Bronchial epithelial cell (primary cell): ENCODE measurements at regions not wholly inside any gene's neighbourhood (a gene's known extent, or its start where the extent isn't known, plus 50 kb on each side); places are given as distances from the start of the nearest gene placed in this dataset.
A peak's percentile ranks its signal among the peaks of the same experiment; 100 is the strongest.

Source experiments
- DNase-seq: peaks from one replicate; pipeline ENCODE4 v3.0.0-alpha.2; 2010; ENCODE audit warnings: low read depth
- FAIRE-seq: peaks from 2 replicates; lab custom pipeline; 2011; peaks lifted over from hg19 to GRCh38; lab: Jason Lieb, UNC
- H3K27me3 ChIP-seq: 2 replicates; pipeline ENCODE4 v1.5.1; 2011; ENCODE audit warnings: low read length; ENCODE audit not compliant: control insufficient read depth, insufficient read depth
- H3K36me3 ChIP-seq: 2 replicates; pipeline ENCODE4 v1.5.1; 2011; ENCODE audit warnings: low read length; ENCODE audit not compliant: control insufficient read depth, insufficient read depth
- H3K4me3 ChIP-seq: 2 replicates; pipeline ENCODE4 v1.5.1; 2011; ENCODE audit warnings: mild to moderate bottlenecking, low read depth, low read length, control low read depth
- TF ChIP-seq, protein P1 (sequence below): IDR thresholded peaks from 2 replicates; pipeline ENCODE4 v1.5.1; 2011; ENCODE audit warnings: mild to moderate bottlenecking, moderate library complexity, low read length, control low read depth, inconsistent platforms; ENCODE audit not compliant: insufficient read depth, severe bottlenecking

DNA sequence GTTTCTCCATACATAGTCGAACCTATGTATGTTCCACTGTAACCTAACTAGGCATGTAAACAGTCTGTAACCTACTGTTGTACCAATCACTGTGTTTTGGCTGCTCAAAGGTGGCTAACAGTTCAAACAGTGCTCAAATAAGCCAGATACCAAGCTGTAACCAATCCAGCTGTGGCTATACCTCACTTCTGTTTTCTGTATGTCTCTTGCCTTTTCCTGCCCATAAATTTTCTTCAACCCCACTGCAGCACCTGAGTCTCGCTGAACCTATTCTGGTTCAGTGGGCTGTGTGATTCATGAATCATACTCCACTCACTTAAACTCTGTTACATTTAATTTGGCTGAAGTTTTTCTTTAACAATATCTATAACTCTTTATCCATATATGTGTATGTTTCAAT, 340.7 kb downstream of the LPIN1 start:
- Histone ChIP-seq H3K27me3 (no peaks in the 10 kb centered on the region), H3K4me3 (no peak overlapping the region), H3K36me3 (no peaks in the 10 kb centered on the region)
- DNase-seq (no peak), FAIRE-seq (no peak)
- TF ChIP-seq, protein P1, sequence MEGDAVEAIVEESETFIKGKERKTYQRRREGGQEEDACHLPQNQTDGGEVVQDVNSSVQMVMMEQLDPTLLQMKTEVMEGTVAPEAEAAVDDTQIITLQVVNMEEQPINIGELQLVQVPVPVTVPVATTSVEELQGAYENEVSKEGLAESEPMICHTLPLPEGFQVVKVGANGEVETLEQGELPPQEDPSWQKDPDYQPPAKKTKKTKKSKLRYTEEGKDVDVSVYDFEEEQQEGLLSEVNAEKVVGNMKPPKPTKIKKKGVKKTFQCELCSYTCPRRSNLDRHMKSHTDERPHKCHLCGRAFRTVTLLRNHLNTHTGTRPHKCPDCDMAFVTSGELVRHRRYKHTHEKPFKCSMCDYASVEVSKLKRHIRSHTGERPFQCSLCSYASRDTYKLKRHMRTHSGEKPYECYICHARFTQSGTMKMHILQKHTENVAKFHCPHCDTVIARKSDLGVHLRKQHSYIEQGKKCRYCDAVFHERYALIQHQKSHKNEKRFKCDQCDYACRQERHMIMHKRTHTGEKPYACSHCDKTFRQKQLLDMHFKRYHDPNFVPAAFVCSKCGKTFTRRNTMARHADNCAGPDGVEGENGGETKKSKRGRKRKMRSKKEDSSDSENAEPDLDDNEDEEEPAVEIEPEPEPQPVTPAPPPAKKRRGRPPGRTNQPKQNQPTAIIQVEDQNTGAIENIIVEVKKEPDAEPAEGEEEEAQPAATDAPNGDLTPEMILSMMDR: no peak

DNA sequence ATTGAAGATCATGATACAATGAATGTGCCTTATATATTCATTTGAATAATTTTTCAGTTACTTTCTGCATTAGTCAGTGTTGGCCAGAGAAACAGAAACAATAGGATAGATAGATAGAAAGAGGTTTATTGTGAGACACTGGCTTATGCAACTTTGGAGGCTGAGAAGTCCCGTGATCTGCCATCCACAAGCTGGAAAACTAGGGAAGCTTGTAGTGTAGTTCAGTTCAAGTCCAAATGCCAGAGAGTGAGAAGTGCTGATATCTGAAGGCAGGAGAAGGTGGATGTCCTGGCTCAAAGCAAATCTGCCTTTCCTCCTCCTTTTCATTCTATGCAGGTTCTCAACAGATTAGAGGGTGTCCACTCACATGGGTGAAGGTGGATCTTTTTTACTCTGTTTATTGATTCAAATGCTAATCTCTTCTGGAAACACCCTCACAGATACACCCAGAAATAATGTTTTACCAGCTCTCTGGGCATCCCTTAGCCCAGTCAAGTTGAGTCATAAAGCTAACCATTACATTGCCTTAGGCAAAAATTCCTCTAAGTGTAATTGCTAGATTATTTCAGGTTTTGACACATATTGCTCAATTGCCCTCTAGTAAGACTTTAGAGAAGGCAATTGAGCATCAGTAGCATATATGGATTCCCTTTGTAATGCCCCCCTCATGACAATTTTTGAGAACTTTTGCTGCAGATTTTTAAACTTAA, 341.4 kb downstream of the LPIN1 start:
- TF ChIP-seq, protein P1: no peak
- Histone ChIP-seq H3K36me3 (no peaks in the 10 kb centered on the region), H3K27me3 (no peaks in the 10 kb centered on the region), H3K4me3 (no peak overlapping the region)
- DNase-seq (peak; percentile 94), FAIRE-seq (no peak)

DNA sequence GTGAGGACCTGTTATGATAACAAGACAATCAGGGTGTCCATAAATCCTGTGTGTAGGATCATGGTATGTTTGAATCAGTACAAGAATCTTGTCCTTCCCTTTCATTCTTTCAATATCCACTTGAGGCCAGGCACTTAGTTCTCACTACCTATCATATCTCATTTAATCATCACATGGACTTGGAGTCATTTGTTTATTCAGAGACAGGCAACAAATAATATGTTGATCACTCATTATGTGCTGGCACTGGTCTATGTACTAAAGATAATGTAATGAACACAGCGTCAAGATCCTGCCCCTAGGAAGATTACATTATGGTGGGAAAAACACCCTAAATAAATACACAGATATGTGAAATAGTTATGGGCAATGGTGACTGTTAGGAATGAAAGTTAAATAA, 342.6 kb downstream of the LPIN1 start:
- Histone ChIP-seq H3K27me3 (no peaks in the 10 kb centered on the region), H3K36me3 (no peaks in the 10 kb centered on the region), H3K4me3 (no peak overlapping the region)
- TF ChIP-seq, protein P1: no peak
- FAIRE-seq (no peak), DNase-seq (peak; percentile 66)

DNA sequence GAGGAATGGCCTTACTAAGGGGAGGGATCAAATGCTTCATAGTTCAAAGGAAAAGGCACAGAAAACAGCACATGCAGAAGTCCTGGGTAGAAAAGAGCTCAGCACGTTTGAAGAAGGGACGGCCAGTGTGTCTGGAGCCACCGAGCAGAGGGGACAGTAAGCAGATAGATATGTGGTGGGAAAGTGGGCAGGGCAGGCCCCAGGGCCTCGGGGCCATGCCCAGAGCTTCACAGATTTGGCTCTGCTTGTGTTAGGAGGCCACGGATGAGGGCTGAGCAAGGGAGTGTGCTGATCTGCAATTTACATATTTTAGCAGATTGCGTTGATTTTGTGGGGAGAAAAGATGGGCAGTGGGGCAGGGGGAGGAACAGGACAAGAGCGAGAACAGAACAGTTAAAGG, 343.1 kb downstream of the LPIN1 start:
- DNase-seq (no peak), FAIRE-seq (no peak)
- Histone ChIP-seq H3K27me3 (no peaks in the 10 kb centered on the region), H3K4me3 (no peak overlapping the region), H3K36me3 (no peaks in the 10 kb centered on the region)
- TF ChIP-seq, protein P1: no peak

DNA sequence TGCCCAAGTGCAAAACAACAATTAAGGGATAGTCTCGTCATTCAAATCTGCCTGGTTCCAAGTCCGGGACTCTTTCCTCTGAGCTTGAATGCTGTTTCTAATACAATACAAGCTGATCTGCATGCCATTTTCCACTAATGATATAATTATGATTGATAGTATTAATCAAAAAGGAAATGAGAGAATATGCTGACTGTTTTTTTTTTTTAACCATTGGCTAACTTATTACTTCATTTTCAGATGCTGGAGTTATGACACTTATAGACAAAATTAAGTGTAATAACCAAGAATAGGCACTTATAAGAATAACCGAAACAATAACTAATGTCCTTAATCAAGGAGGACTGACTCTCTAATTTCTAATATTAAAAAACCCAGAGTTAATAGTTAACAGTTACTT, 343.6 kb downstream of the LPIN1 start:
- Histone ChIP-seq H3K27me3 (no peaks in the 10 kb centered on the region), H3K4me3 (no peak overlapping the region), H3K36me3 (no peaks in the 10 kb centered on the region)
- no peak for FAIRE-seq
- no peak for DNase-seq
- TF ChIP-seq, protein P1: no peak

DNA sequence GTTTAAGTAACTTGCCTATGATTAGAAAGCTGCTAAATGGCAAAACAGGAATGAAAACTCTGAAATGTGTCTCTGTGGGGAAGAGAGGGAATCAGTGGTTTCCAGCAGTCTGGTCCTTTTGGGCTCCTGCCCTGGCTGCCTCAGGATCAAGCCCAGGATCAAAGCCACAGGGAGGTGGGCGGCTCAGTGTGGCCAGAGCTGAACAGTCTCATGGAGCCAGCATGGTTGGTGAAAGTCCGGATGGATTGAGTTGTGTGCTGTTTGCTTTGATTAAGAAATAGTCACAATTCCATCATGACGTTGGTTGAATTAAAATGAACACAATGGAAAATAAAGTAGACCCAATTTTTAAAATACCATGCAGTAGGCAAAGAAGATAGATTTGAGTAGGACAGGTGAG, 344.2 kb downstream of the LPIN1 start:
- no peak overlapping the region for H3K4me3 ChIP-seq
- H3K36me3 ChIP-seq: no peaks in the 10 kb centered on the region
- no peaks in the 10 kb centered on the region for H3K27me3 ChIP-seq
- DNase-seq (no peak), FAIRE-seq (no peak)
- TF ChIP-seq, protein P1: no peak
